SU-DHL-6 (cell line): ENCODE measurements at regions not wholly inside any gene's neighbourhood (a gene's known extent, or its start where the extent isn't known, plus 50 kb on each side); places are given as distances from the start of the nearest gene placed in this dataset.

ENCODE experiments used
- H2AFZ ChIP-seq: fragments of 200-600 bp; sonication (generic); 2 replicates; pipeline ENCODE4 v1.6.1; 2014; ENCODE audit warnings: low read depth, mild to moderate bottlenecking, moderate library complexity, mixed read lengths, antibody characterized with exemption, low read length; ENCODE audit not compliant: severe bottlenecking
- H3F3A ChIP-seq: fragments of 200-600 bp; shearing (Covaris generic); 2 replicates; pipeline ENCODE4 v1.6.0; 2016; ENCODE audit warnings: antibody characterized with exemption, mild to moderate bottlenecking; ENCODE audit not compliant: insufficient read depth
- H3K27ac ChIP-seq: fragments of 200-600 bp; sonication (generic); 2 replicates; pipeline ENCODE4 v1.5.1; 2016; ENCODE audit warnings: low read depth, mild to moderate bottlenecking, low read length, moderate library complexity, mixed read lengths
- H3K27me3 ChIP-seq: fragments of 200-600 bp; sonication (generic), shearing (Covaris generic); 2 replicates; pipeline ENCODE4 v1.6.0; 2014; ENCODE audit warnings: mild to moderate bottlenecking, low read length
- H3K36me3 ChIP-seq: fragments of 200-600 bp; sonication (generic); 2 replicates; pipeline ENCODE4 v1.6.1; 2014; ENCODE audit warnings: mild to moderate bottlenecking, low read length, mixed read lengths
- H3K4me2 ChIP-seq: fragments of 300-600, 200-600 bp; shearing (Covaris generic), sonication (generic); 2 replicates; pipeline ENCODE4 v1.6.0; 2014; ENCODE audit warnings: low read length, low read depth, mild to moderate bottlenecking; ENCODE audit not compliant: poor library complexity, severe bottlenecking
- H3K4me3 ChIP-seq: fragments of 200-600 bp; sonication (generic); 2 replicates; pipeline ENCODE4 v1.5.1; 2014; ENCODE audit warnings: antibody characterized with exemption, low read length, mild to moderate bottlenecking, mixed read lengths; ENCODE audit not compliant: insufficient read depth, poor library complexity, severe bottlenecking
- H3K79me2 ChIP-seq: fragments of 200-600 bp; sonication (generic); 2 replicates; pipeline ENCODE4 v1.6.1; 2014; ENCODE audit warnings: mild to moderate bottlenecking, low read length, moderate library complexity; ENCODE audit not compliant: insufficient read depth
- H3K9ac ChIP-seq: fragments of 200-600 bp; sonication (generic); 2 replicates; pipeline ENCODE4 v1.7.0; 2014; ENCODE audit warnings: mild to moderate bottlenecking, low read length
- H3K9me2 ChIP-seq: fragments of 200-600 bp; sonication (generic); replicated peaks from 2 replicates; pipeline ENCODE4 v1.6.1; 2014; ENCODE audit warnings: low read length; ENCODE audit not compliant: insufficient read depth
- H3K9me3 ChIP-seq: fragments of 200-600 bp; sonication (generic); 2 replicates; pipeline ENCODE4 v1.6.1; 2014; ENCODE audit warnings: low read length, mixed read lengths; ENCODE audit not compliant: insufficient read depth
- H4K20me1 ChIP-seq: fragments of 200-600 bp; sonication (generic); 2 replicates; pipeline ENCODE4 v1.6.1; 2014; ENCODE audit warnings: low read depth, mild to moderate bottlenecking, antibody characterized with exemption, low read length, moderate library complexity, mixed read lengths
- EZH2phosphoT487 ChIP-seq: fragments of 200-600 bp; sonication (generic), shearing (Covaris generic); conservative IDR thresholded peaks from 2 replicates; pipeline ENCODE4 v1.6.1; 2018; ENCODE audit warnings: mild to moderate bottlenecking, antibody characterized with exemption, low read length, moderate library complexity, mixed read lengths
- TF ChIP-seq, protein P1 (sequence below): fragments of 200-600 bp; sonication (generic); IDR thresholded peaks from one replicate; pipeline ENCODE4 v1.5.1; 2017; ENCODE audit warnings: antibody characterized with exemption, mild to moderate bottlenecking, low read length, moderate library complexity; ENCODE audit not compliant: insufficient read depth, poor library complexity, severe bottlenecking

- no peak for TF ChIP-seq EZH2phosphoT487
- H3K9me3 ChIP-seq: peaks cover 24% of the 10 kb centered on the region; the same call in 1 of the 2 replicates
These were observed 144.6 kb upstream of the RMP24 start for GRCh38 chr18:35827903-35828275.

GRCh38 chr18:35828591-35828990 lies 143.9 kb upstream of the RMP24 start:
- no peak overlapping the region for H3K4me3 ChIP-seq
- H2AFZ ChIP-seq: no peak overlapping the region
- H3F3A ChIP-seq: no peaks in the 10 kb centered on the region
- H3K36me3 ChIP-seq: no peaks in the 10 kb centered on the region
- H4K20me1 ChIP-seq: no peaks in the 10 kb centered on the region
- H3K27me3 ChIP-seq: no peaks in the 10 kb centered on the region
- no peak overlapping the region for H3K27ac ChIP-seq
- H3K79me2 ChIP-seq: no peaks in the 10 kb centered on the region
- H3K9ac ChIP-seq: no peak overlapping the region
- H3K9me3 ChIP-seq: peaks cover 25% of the 10 kb centered on the region; the same call in 1 of the 2 replicates
- H3K9me2 ChIP-seq: no peaks in the 10 kb centered on the region
- H3K4me2 ChIP-seq: no peak overlapping the region
- TF ChIP-seq, protein P1, sequence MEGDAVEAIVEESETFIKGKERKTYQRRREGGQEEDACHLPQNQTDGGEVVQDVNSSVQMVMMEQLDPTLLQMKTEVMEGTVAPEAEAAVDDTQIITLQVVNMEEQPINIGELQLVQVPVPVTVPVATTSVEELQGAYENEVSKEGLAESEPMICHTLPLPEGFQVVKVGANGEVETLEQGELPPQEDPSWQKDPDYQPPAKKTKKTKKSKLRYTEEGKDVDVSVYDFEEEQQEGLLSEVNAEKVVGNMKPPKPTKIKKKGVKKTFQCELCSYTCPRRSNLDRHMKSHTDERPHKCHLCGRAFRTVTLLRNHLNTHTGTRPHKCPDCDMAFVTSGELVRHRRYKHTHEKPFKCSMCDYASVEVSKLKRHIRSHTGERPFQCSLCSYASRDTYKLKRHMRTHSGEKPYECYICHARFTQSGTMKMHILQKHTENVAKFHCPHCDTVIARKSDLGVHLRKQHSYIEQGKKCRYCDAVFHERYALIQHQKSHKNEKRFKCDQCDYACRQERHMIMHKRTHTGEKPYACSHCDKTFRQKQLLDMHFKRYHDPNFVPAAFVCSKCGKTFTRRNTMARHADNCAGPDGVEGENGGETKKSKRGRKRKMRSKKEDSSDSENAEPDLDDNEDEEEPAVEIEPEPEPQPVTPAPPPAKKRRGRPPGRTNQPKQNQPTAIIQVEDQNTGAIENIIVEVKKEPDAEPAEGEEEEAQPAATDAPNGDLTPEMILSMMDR: no peak
- TF ChIP-seq EZH2phosphoT487: no peak

More at GRCh38 chr18:35827903-35828275, 144.6 kb upstream of the RMP24 start:
- Histone ChIP-seq H3K27ac (no peak overlapping the region), H2AFZ (no peak overlapping the region), H3K27me3 (no peaks in the 10 kb centered on the region), H3K36me3 (no peaks in the 10 kb centered on the region), H3K9ac (no peak overlapping the region), H3F3A (no peaks in the 10 kb centered on the region), H3K79me2 (no peaks in the 10 kb centered on the region), H4K20me1 (no peaks in the 10 kb centered on the region), H3K9me2 (no peaks in the 10 kb centered on the region), H3K4me3 (no peak overlapping the region), H3K4me2 (no peak overlapping the region)

DNA sequence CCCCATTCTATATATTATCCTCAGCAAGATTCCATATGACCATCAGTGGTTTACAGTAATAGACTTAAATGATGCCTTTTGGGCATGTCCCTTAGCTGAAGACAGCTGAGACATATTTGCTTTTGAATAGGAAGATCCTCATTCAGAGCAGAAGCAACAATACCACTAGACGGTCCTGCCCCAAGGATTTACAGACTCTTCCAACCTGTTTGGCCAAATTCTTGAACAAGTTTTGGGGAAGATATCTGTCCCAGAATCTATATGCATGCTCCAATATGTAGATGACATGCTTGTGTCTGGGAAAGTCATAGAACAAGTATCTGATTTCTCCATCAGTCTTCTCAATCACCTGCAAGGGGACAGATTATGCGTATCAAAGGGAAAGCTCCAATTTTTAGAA lies 137.1 kb upstream of the RMP24 start:
- H3K79me2 ChIP-seq: no peaks in the 10 kb centered on the region
- H4K20me1 ChIP-seq: no peaks in the 10 kb centered on the region
- peaks cover 18% of the 10 kb centered on the region; the same call in 1 of the 2 replicates for H3K9me3 ChIP-seq
- TF ChIP-seq, protein P1: no peak
- no peak for TF ChIP-seq EZH2phosphoT487
- no peak overlapping the region for H3K4me3 ChIP-seq
- H3K27me3 ChIP-seq: no peaks in the 10 kb centered on the region
- H3K4me2 ChIP-seq: no peak overlapping the region
- H3K36me3 ChIP-seq: no peaks in the 10 kb centered on the region
- H3K9me2 ChIP-seq: no peaks in the 10 kb centered on the region
- no peaks in the 10 kb centered on the region for H3F3A ChIP-seq
- H3K27ac ChIP-seq: no peak overlapping the region
- no peak overlapping the region for H2AFZ ChIP-seq
- H3K9ac ChIP-seq: no peak overlapping the region

DNA sequence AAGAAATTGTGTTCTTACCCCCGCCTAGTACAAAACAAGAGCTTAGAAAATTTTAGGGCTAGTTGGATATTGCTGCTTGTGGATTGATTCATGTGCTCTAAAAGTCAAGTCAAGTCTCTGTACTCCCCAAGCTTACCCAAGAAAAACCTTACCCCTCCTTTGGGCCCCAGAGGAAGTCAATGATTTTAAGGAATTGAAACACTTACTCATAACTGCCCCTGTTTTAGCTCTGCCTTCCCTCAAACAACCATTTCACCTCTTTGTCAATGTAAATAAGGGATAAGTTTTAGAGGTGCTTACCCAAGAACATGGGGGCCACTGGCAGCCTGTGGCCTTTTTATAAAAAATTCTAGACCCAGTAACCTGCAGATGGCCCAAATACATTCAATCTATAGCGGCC lies 136.6 kb upstream of the RMP24 start:
- TF ChIP-seq, protein P1: no peak
- TF ChIP-seq EZH2phosphoT487: no peak
- no peaks in the 10 kb centered on the region for H3K27me3 ChIP-seq
- H2AFZ ChIP-seq: no peak overlapping the region
- no peak overlapping the region for H3K9ac ChIP-seq
- H3K27ac ChIP-seq: no peak overlapping the region
- no peaks in the 10 kb centered on the region for H4K20me1 ChIP-seq
- H3F3A ChIP-seq: no peaks in the 10 kb centered on the region
- H3K9me3 ChIP-seq: peaks cover 18% of the 10 kb centered on the region; the same call in 1 of the 2 replicates
- no peaks in the 10 kb centered on the region for H3K79me2 ChIP-seq
- H3K9me2 ChIP-seq: no peaks in the 10 kb centered on the region
- H3K4me3 ChIP-seq: no peak overlapping the region
- H3K36me3 ChIP-seq: no peaks in the 10 kb centered on the region
- H3K4me2 ChIP-seq: no peak overlapping the region
